HepG2 (cell line): ENCODE measurements at regions not wholly inside any gene's neighbourhood (a gene's known extent, or its start where the extent isn't known, plus 50 kb on each side); places are given as distances from the start of the nearest gene placed in this dataset.

Experiments
- ATAC-seq: fragments of 200-7000 bp; cut with Tn5 transposase; 3 replicates; pipeline ENCODE4 v1.9.1; 2020; ENCODE audit warnings: mild to moderate bottlenecking, moderate library complexity
- BruUV-seq: library from RNA; stranded (reverse); fragments of 400-500 nt; replicated peaks from 2 replicates; lab custom pipeline; 2021; lab: Mats Ljungman, UMichigan
- CTCF ChIA-PET: fragments of 300-600 bp; formaldehyde crosslinking; extraction: SDS; loops from one replicate; lab custom pipeline; 2021; ENCODE audit warnings: low total read pairs, inconsistent platforms, low intra/inter-chr PET ratio; lab: Yijun Ruan, JAX
- POLR2A ChIA-PET: fragments of 350-600 bp; sonication (Branson Sonifier 250); formaldehyde crosslinking; loops from one replicate; lab custom pipeline; 2020; ENCODE audit warnings: antibody characterized with exemption, inconsistent platforms; lab: Yijun Ruan, JAX
- DNase-seq: peaks from one replicate; pipeline ENCODE4 v3.0.0-alpha.2; 2015; ENCODE audit warnings: low spot score
- FAIRE-seq: peaks from 3 replicates; lab custom pipeline; 2011; peaks lifted over from hg19 to GRCh38; lab: Jason Lieb, UNC
- H2AFZ ChIP-seq: one replicate; pipeline ENCODE4 v1.6.1; 2011; ENCODE audit warnings: low read length, inconsistent platforms
- H3K27ac ChIP-seq: fragments of 300-600 bp; 3 replicates; pipeline ENCODE4 v1.8.0; 2011; ENCODE audit warnings: mixed run types, mild to moderate bottlenecking, mixed read lengths, low read length, inconsistent platforms; ENCODE audit not compliant: insufficient read depth; ENCODE audit errors: extremely low read length
- H3K27me3 ChIP-seq, 2 experiments: fragments of 200-600 bp in 1 of 2; 2 replicates in 1 of 2; 3 replicates in 1 of 2; pipeline versions ENCODE4 v1.6.0 to v1.8.0; 2011; ENCODE audit warnings: low read length in 2 of 2, mild to moderate bottlenecking in 2 of 2, moderate library complexity in 2 of 2, inconsistent platforms in 1 of 2; ENCODE audit not compliant: insufficient read depth in 2 of 2, control insufficient read depth in 1 of 2
- H3K36me3 ChIP-seq, 2 experiments: fragments of 200-600 bp in 1 of 2; replicated peaks in 1 of 2; 2 replicates in 1 of 2; 3 replicates in 1 of 2; pipeline versions ENCODE4 v1.5.1 to v1.8.0; 2011; ENCODE audit warnings: low read length in 2 of 2, inconsistent platforms in 1 of 2; ENCODE audit not compliant: insufficient read depth in 2 of 2, control insufficient read depth in 1 of 2
- H3K4me1 ChIP-seq: 2 replicates; pipeline ENCODE4 v1.5.1; 2012; ENCODE audit warnings: low read length, inconsistent platforms; ENCODE audit not compliant: insufficient read depth
- H3K4me2 ChIP-seq: 2 replicates; pipeline ENCODE4 v1.6.0; 2011; ENCODE audit warnings: low read depth, low read length, inconsistent platforms
- H3K4me3 ChIP-seq, 3 experiments: fragments of 200-600 bp in 1 of 3; sonication (generic), shearing (Covaris generic) in 1 of 3; replicated peaks in 1 of 3; 2 replicates each; pipeline ENCODE4 v1.5.1; 2011 to 2016; ENCODE audit warnings: low read length in 3 of 3, inconsistent platforms in 2 of 3, low read depth in 2 of 3, mild to moderate bottlenecking in 2 of 3, control low read depth in 1 of 3, mixed read lengths in 1 of 3; ENCODE audit not compliant: insufficient read depth in 1 of 3
- H3K79me2 ChIP-seq: one replicate; pipeline ENCODE4 v1.6.1; 2011; ENCODE audit warnings: low read length, inconsistent platforms; ENCODE audit not compliant: insufficient read depth
- H3K9ac ChIP-seq: 2 replicates; pipeline ENCODE4 v1.6.0; 2011; ENCODE audit warnings: mild to moderate bottlenecking, low read depth, low read length, inconsistent platforms; ENCODE audit not compliant: insufficient read depth
- H3K9me3 ChIP-seq: 2 replicates; pipeline ENCODE4 v1.5.1; 2012; ENCODE audit warnings: mild to moderate bottlenecking, low read length
- H4K20me1 ChIP-seq: 2 replicates; pipeline ENCODE4 v1.6.0; 2011; ENCODE audit warnings: inconsistent platforms, mild to moderate bottlenecking, low read length, moderate library complexity; ENCODE audit not compliant: insufficient read depth
- ATF1 ChIP-seq: IDR thresholded peaks from 2 replicates; pipeline ENCODE4 v1.6.1; 2016; ENCODE audit warnings: mild to moderate bottlenecking, control low read depth
- DR1 ChIP-seq: sonication (generic); formaldehyde crosslinking; IDR thresholded peaks from 2 replicates; pipeline ENCODE4 v1.8.0; 2021; ENCODE audit warnings: mild to moderate bottlenecking, missing genetic modification reagents, inconsistent platforms
- MEF2D ChIP-seq: sonication (generic); formaldehyde crosslinking; IDR thresholded peaks from 2 replicates; pipeline ENCODE4 v1.5.1; 2020; ENCODE audit warnings: mild to moderate bottlenecking, missing genetic modification reagents
- NCOR1 ChIP-seq: fragments of 200-600 bp; sonication (generic); IDR thresholded peaks from 2 replicates; pipeline ENCODE4 v1.7.0; 2017; ENCODE audit warnings: antibody characterized with exemption, low read length, borderline replicate concordance
- PHF21A ChIP-seq: sonication (generic); formaldehyde crosslinking; IDR thresholded peaks from 2 replicates; pipeline ENCODE4 v1.5.0; 2020; ENCODE audit warnings: mild to moderate bottlenecking, missing genetic modification reagents
- ZFYVE20 ChIP-seq: sonication (generic); formaldehyde crosslinking; IDR thresholded peaks from 2 replicates; pipeline ENCODE4 v1.8.0; 2023; ENCODE audit warnings: low read depth, mild to moderate bottlenecking, moderate library complexity, missing genetic modification reagents, borderline replicate concordance
- ZMAT3 ChIP-seq: sonication (generic); formaldehyde crosslinking; conservative IDR thresholded peaks from 2 replicates; pipeline ENCODE4 v1.7.0; 2021; ENCODE audit warnings: missing genetic modification reagents
- ZNF136 ChIP-seq: sonication (generic); formaldehyde crosslinking; IDR thresholded peaks from 2 replicates; pipeline ENCODE4 v1.8.1; 2022; ENCODE audit warnings: low read depth, mild to moderate bottlenecking, moderate library complexity, missing genetic modification reagents
- ZNF207 ChIP-seq: fragments of 450-650 bp; IDR thresholded peaks from 2 replicates; pipeline ENCODE4 v1.6.1; 2016; ENCODE audit warnings: antibody characterized with exemption, borderline replicate concordance
- ZNF296 ChIP-seq: sonication (generic); formaldehyde crosslinking; conservative IDR thresholded peaks from 2 replicates; pipeline ENCODE4 v1.5.0; 2020; ENCODE audit warnings: mild to moderate bottlenecking, missing genetic modification reagents
- ZNF33A ChIP-seq: sonication (generic); formaldehyde crosslinking; IDR thresholded peaks from 2 replicates; pipeline ENCODE4 v1.5.1; 2020; ENCODE audit warnings: missing genetic modification reagents, mild to moderate bottlenecking, moderate library complexity, borderline replicate concordance
- ZNF430 ChIP-seq: sonication (generic); formaldehyde crosslinking; IDR thresholded peaks from 2 replicates; pipeline ENCODE4 v1.9.0; 2021; ENCODE audit warnings: mild to moderate bottlenecking, missing genetic modification reagents
- ZNF44 ChIP-seq: sonication (generic); formaldehyde crosslinking; IDR thresholded peaks from 2 replicates; pipeline ENCODE4 v1.5.1; 2020; ENCODE audit warnings: mild to moderate bottlenecking, missing genetic modification reagents
- ZNF549 ChIP-seq: sonication (generic); formaldehyde crosslinking; IDR thresholded peaks from 2 replicates; pipeline ENCODE4 v1.5.0; 2020; ENCODE audit warnings: missing genetic modification reagents
- WGBS: methylation state at CpG from one replicate; pipeline ENCODE4 v1.1.6; 2017; ENCODE audit warnings: low lambda C conversion rate; 5-methylcytosine and 5-hydroxymethylcytosine counted together
- in situ Hi-C: cut with HindIII; loops from 2 replicates; pipeline ENCODE4 v1.10.0; 2017; ENCODE audit warnings: low pct_unique_long_range_greater_than_20kb; ENCODE audit not compliant: extremely low pct_ligation_motif_present
- intact Hi-C: fragments of 100-400 bp; cut with micrococcal nuclease; formaldehyde crosslinking; loops from one replicate; pipeline ENCODE4 v1.10.0; 2022; ENCODE audit not compliant: unreplicated experiment

GRCh38 chr9:118993965-118994364 is 375.3 kb downstream of the BRINP1 start (continued):
- TF ChIP-seq ZNF296 (no peak), ZFYVE20 (no peak), DR1 (CRISPR knock-in tag) (no peak)

- Histone ChIP-seq H3K27me3 (no peaks in the 10 kb centered on the region), H3K4me1 (no peaks in the 10 kb centered on the region), H3K4me2 (no peak overlapping the region), H3K79me2 (no peaks in the 10 kb centered on the region), H3K4me3 (no peak overlapping the region), H3K9ac (no peak overlapping the region), H2AFZ (no peak overlapping the region), H4K20me1 (no peaks in the 10 kb centered on the region)
- DNase-seq: no peak
- intact Hi-C loops: no loop called here
- no TSS peak for BruUV-seq
- ChIA-PET CTCF (no interaction called here), POLR2A (no interaction called here)
- 68% methylated on average over 5 of the region's 5 CpGs for WGBS
- TF ChIP-seq ZNF33A (CRISPR knock-in tag) (no peak), ZNF207 (no peak), ZMAT3 (no peak), NCOR1 (no peak), ZNF44 (CRISPR knock-in tag) (no peak), ZNF430 (no peak), ZNF549 (no peak), PHF21A (CRISPR knock-in tag) (no peak), ZNF136 (CRISPR knock-in tag) (no peak), MEF2D (no peak), ATF1 (no peak)
- TF ChIP-seq, all 625 proteins: peak for 0
- Histone ChIP-seq H3K36me3 (no peaks in the 10 kb centered on the region), H3K27ac (no peak overlapping the region), H3K9me3 (peaks cover 79% of the 10 kb centered on the region)
- in situ Hi-C loops: no loop called here
- ATAC-seq: no peak
- FAIRE-seq: no peak
Observed at GRCh38 chr9:119002491-119002890, 366.7 kb downstream of the BRINP1 start.
